HEK293 (cell line): ENCODE measurements at regions not wholly inside any gene's neighbourhood (a gene's known extent, or its start where the extent isn't known, plus 50 kb on each side); places are given as distances from the start of the nearest gene placed in this dataset.

Experiments
- CTCF ChIA-PET: fragments of 350-600 bp; formaldehyde crosslinking; extraction: SDS; loops from one replicate; lab custom pipeline; 2021; ENCODE audit warnings: antibody characterized with exemption; lab: Yijun Ruan, JAX
- POLR2A ChIA-PET: fragments of 300-600 bp; formaldehyde crosslinking; extraction: SDS; loops from one replicate; lab custom pipeline; 2020; ENCODE audit warnings: antibody characterized with exemption, inconsistent platforms; lab: Yijun Ruan, JAX
- H3K27ac ChIP-seq: fragments of 200-500 bp; sonication (Bioruptor generic); 2 replicates; pipeline ENCODE4 v1.5.1; 2014; ENCODE audit warnings: low read depth, low read length, control low read depth, inconsistent platforms; ENCODE audit errors: extremely low read depth
- H3K36me3 ChIP-seq, 2 experiments: fragments of 200-500 bp in 1 of 2; sonication (Bioruptor generic) in 1 of 2; 1 replicate in 1 of 2; 2 replicates in 1 of 2; pipeline ENCODE4 v1.5.1; 2014 to 2017; ENCODE audit warnings: inconsistent platforms in 2 of 2, low read length in 2 of 2; ENCODE audit not compliant: control insufficient read depth in 2 of 2, insufficient read depth in 1 of 2
- H3K4me1 ChIP-seq: fragments of 200-500 bp; sonication (Bioruptor generic); 2 replicates; pipeline ENCODE4 v1.5.1; 2014; ENCODE audit warnings: mild to moderate bottlenecking, low read length, inconsistent platforms; ENCODE audit not compliant: control insufficient read depth, insufficient read depth
- H3K4me3 ChIP-seq: 2 replicates; pipeline ENCODE4 v1.5.1; 2011; ENCODE audit warnings: low read depth, mild to moderate bottlenecking, control low read depth, low read length, moderate library complexity
- H3K9me3 ChIP-seq: fragments of 200-500 bp; sonication (Bioruptor generic); 2 replicates; pipeline ENCODE4 v1.5.1; 2014; ENCODE audit warnings: low read depth, low read length, inconsistent platforms; ENCODE audit not compliant: control insufficient read depth, insufficient read depth
- BCL11B ChIP-seq: fragments of 450-650 bp; formaldehyde crosslinking; IDR thresholded peaks from 2 replicates; pipeline ENCODE4 v1.5.1; 2016; ENCODE audit warnings: low read depth, missing biosample characterization, missing genetic modification characterization
- GLIS2 ChIP-seq: fragments of 450-650 bp; formaldehyde crosslinking; IDR thresholded peaks from 2 replicates; pipeline ENCODE4 v1.5.1; 2016; ENCODE audit warnings: missing biosample characterization, missing genetic modification characterization
- MEIS1 ChIP-seq: sonication (generic); formaldehyde crosslinking; IDR thresholded peaks from 2 replicates; pipeline ENCODE4 v1.8.1; 2022; ENCODE audit warnings: missing genetic modification reagents, mild to moderate bottlenecking, borderline replicate concordance
- SALL2 ChIP-seq: fragments of 450-650 bp; formaldehyde crosslinking; IDR thresholded peaks from 2 replicates; pipeline ENCODE4 v1.5.0; 2017; ENCODE audit warnings: missing biosample characterization, mild to moderate bottlenecking, missing genetic modification characterization, borderline replicate concordance
- TRIM28 ChIP-seq: IDR thresholded peaks from 2 replicates; pipeline ENCODE4 v1.6.1; 2011; ENCODE audit warnings: low read length, control low read depth, borderline replicate concordance
- ZBTB7A ChIP-seq: fragments of 450-650 bp; formaldehyde crosslinking; IDR thresholded peaks from 2 replicates; pipeline ENCODE4 v1.5.1; 2016; ENCODE audit warnings: low read depth, missing biosample characterization, missing genetic modification characterization
- ZEB2 ChIP-seq: fragments of 450-650 bp; formaldehyde crosslinking; IDR thresholded peaks from 2 replicates; pipeline ENCODE4 v1.5.1; 2016; ENCODE audit warnings: missing biosample characterization, missing genetic modification characterization
- ZFP37 ChIP-seq: fragments of 450-650 bp; formaldehyde crosslinking; IDR thresholded peaks from 2 replicates; pipeline ENCODE4 v1.5.1; 2016; ENCODE audit warnings: missing biosample characterization, missing genetic modification characterization
- ZNF174 ChIP-seq: fragments of 450-650 bp; formaldehyde crosslinking; IDR thresholded peaks from 2 replicates; pipeline ENCODE4 v1.5.0; 2017; ENCODE audit warnings: missing biosample characterization, mild to moderate bottlenecking, missing genetic modification characterization
- ZNF24 ChIP-seq: fragments of 450-650 bp; formaldehyde crosslinking; IDR thresholded peaks from 2 replicates; pipeline ENCODE4 v1.5.1; 2016; ENCODE audit warnings: missing biosample characterization, missing genetic modification characterization
- ZNF248 ChIP-seq: fragments of 450-650 bp; formaldehyde crosslinking; IDR thresholded peaks from 2 replicates; pipeline ENCODE4 v1.5.1; 2017; ENCODE audit warnings: missing biosample characterization, missing genetic modification characterization
- ZNF311 ChIP-seq: fragments of 450-650 bp; formaldehyde crosslinking; IDR thresholded peaks from 2 replicates; pipeline ENCODE4 v1.5.1; 2017; ENCODE audit warnings: missing biosample characterization, missing genetic modification characterization, borderline replicate concordance
- ZNF354C ChIP-seq: fragments of 450-650 bp; formaldehyde crosslinking; IDR thresholded peaks from 2 replicates; pipeline ENCODE4 v1.5.1; 2016; ENCODE audit warnings: missing biosample characterization, missing genetic modification characterization, low read depth, borderline replicate concordance
- ZNF37A ChIP-seq: fragments of 450-650 bp; IDR thresholded peaks from 2 replicates; pipeline ENCODE4 v1.5.1; 2018; ENCODE audit warnings: missing biosample characterization, missing genetic modification characterization
- ZNF514 ChIP-seq: fragments of 450-650 bp; formaldehyde crosslinking; IDR thresholded peaks from 2 replicates; pipeline ENCODE4 v1.5.1; 2016; ENCODE audit warnings: missing biosample characterization, missing genetic modification characterization
- ZNF521 ChIP-seq: fragments of 450-650 bp; formaldehyde crosslinking; IDR thresholded peaks from 2 replicates; pipeline ENCODE4 v1.5.1; 2017; ENCODE audit warnings: missing biosample characterization, mild to moderate bottlenecking, missing genetic modification characterization
- ZNF555 ChIP-seq: fragments of 450-650 bp; formaldehyde crosslinking; conservative IDR thresholded peaks from 2 replicates; pipeline ENCODE4 v1.5.1; 2017; ENCODE audit warnings: missing biosample characterization, mild to moderate bottlenecking, missing genetic modification characterization, inconsistent platforms
- ZNF560 ChIP-seq: fragments of 450-650 bp; formaldehyde crosslinking; IDR thresholded peaks from 2 replicates; pipeline ENCODE4 v1.5.1; 2017; ENCODE audit warnings: missing biosample characterization, missing genetic modification characterization, borderline replicate concordance
- ZNF600 ChIP-seq: fragments of 450-650 bp; formaldehyde crosslinking; IDR thresholded peaks from 2 replicates; pipeline ENCODE4 v1.5.1; 2016; ENCODE audit warnings: missing biosample characterization, missing genetic modification characterization
- ZNF654 ChIP-seq: fragments of 450-650 bp; formaldehyde crosslinking; IDR thresholded peaks from 2 replicates; pipeline ENCODE4 v1.5.1; 2016; ENCODE audit warnings: low read depth, missing biosample characterization, missing genetic modification characterization
- ZSCAN23 ChIP-seq: fragments of 450-650 bp; formaldehyde crosslinking; IDR thresholded peaks from 2 replicates; pipeline ENCODE4 v1.5.1; 2016; ENCODE audit warnings: missing biosample characterization, missing genetic modification characterization
- ZXDB ChIP-seq: fragments of 450-650 bp; formaldehyde crosslinking; IDR thresholded peaks from 2 replicates; pipeline ENCODE4 v1.5.1; 2016; ENCODE audit warnings: missing biosample characterization, missing genetic modification characterization
- TF ChIP-seq, protein P1 (sequence below): fragments of 450-650 bp; formaldehyde crosslinking; IDR thresholded peaks from 2 replicates; pipeline ENCODE4 v1.5.1; 2016; ENCODE audit warnings: missing biosample characterization, missing genetic modification characterization
- TF ChIP-seq, protein P2 (sequence below): fragments of 450-650 bp; formaldehyde crosslinking; IDR thresholded peaks from 2 replicates; pipeline ENCODE4 v1.5.1; 2016; ENCODE audit warnings: missing biosample characterization, missing genetic modification characterization
- TF ChIP-seq, protein P3 (sequence below): fragments of 450-650 bp; formaldehyde crosslinking; IDR thresholded peaks from 2 replicates; pipeline ENCODE4 v1.5.1; 2017; ENCODE audit warnings: missing biosample characterization, missing genetic modification characterization
- TF ChIP-seq, protein P4 (sequence below): fragments of 450-650 bp; formaldehyde crosslinking; IDR thresholded peaks from 2 replicates; pipeline ENCODE4 v1.5.1; 2016; ENCODE audit warnings: missing biosample characterization, missing genetic modification characterization
- TF ChIP-seq, protein P5 (sequence below): fragments of 450-650 bp; formaldehyde crosslinking; IDR thresholded peaks from 2 replicates; pipeline ENCODE4 v1.5.1; 2017; ENCODE audit warnings: missing biosample characterization, missing genetic modification characterization

DNA sequence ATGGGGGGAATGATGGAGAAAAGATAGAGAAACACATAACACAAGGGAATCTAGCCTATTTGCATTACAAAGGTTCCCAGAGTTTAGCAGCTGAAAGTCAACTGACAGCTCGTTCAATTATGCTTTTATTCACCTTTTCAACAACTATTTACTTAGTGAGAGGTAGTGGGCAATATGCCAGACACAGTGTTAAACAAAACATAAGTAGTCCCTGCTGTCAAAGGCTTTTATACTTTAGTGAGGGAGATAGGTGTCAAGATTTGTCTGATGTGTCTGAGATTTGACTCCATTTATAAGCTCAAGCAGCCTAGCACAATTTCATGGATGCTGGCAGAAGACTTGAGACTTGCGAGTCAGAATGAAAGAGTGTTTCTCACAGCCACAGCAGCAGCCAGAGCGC, 549.0 kb upstream of the VSTM2A start:
- Histone ChIP-seq H3K36me3 (no peaks in the 10 kb centered on the region), H3K4me3 (no peak overlapping the region), H3K9me3 (no peaks in the 10 kb centered on the region)
- ChIA-PET POLR2A (no interaction called here), CTCF (no interaction called here)
- TF ChIP-seq SALL2 (no peak), ZNF248 (tag by site-specific recombination) (no peak), ZNF514 (tag by site-specific recombination) (no peak), BCL11B (no peak), ZNF600 (tag by site-specific recombination) (no peak), ZNF37A (tag by site-specific recombination) (no peak), ZEB2 (no peak), TRIM28 (no peak), ZNF174 (tag by site-specific recombination) (no peak), GLIS2 (tag by site-specific recombination) (no peak), ZNF354C (tag by site-specific recombination) (no peak)
- TF ChIP-seq, protein P1, sequence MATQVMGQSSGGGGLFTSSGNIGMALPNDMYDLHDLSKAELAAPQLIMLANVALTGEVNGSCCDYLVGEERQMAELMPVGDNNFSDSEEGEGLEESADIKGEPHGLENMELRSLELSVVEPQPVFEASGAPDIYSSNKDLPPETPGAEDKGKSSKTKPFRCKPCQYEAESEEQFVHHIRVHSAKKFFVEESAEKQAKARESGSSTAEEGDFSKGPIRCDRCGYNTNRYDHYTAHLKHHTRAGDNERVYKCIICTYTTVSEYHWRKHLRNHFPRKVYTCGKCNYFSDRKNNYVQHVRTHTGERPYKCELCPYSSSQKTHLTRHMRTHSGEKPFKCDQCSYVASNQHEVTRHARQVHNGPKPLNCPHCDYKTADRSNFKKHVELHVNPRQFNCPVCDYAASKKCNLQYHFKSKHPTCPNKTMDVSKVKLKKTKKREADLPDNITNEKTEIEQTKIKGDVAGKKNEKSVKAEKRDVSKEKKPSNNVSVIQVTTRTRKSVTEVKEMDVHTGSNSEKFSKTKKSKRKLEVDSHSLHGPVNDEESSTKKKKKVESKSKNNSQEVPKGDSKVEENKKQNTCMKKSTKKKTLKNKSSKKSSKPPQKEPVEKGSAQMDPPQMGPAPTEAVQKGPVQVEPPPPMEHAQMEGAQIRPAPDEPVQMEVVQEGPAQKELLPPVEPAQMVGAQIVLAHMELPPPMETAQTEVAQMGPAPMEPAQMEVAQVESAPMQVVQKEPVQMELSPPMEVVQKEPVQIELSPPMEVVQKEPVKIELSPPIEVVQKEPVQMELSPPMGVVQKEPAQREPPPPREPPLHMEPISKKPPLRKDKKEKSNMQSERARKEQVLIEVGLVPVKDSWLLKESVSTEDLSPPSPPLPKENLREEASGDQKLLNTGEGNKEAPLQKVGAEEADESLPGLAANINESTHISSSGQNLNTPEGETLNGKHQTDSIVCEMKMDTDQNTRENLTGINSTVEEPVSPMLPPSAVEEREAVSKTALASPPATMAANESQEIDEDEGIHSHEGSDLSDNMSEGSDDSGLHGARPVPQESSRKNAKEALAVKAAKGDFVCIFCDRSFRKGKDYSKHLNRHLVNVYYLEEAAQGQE (tag by site-specific recombination) = no peak
- TF ChIP-seq, protein P2, sequence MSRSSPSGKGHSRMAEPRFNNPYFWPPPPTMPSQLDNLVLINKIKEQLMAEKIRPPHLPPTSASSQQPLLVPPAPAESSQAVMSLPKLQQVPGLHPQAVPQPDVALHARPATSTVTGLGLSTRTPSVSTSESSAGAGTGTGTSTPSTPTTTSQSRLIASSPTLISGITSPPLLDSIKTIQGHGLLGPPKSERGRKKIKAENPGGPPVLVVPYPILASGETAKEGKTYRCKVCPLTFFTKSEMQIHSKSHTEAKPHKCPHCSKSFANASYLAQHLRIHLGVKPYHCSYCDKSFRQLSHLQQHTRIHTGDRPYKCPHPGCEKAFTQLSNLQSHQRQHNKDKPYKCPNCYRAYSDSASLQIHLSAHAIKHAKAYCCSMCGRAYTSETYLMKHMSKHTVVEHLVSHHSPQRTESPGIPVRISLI = no peak
- TF ChIP-seq, protein P3, sequence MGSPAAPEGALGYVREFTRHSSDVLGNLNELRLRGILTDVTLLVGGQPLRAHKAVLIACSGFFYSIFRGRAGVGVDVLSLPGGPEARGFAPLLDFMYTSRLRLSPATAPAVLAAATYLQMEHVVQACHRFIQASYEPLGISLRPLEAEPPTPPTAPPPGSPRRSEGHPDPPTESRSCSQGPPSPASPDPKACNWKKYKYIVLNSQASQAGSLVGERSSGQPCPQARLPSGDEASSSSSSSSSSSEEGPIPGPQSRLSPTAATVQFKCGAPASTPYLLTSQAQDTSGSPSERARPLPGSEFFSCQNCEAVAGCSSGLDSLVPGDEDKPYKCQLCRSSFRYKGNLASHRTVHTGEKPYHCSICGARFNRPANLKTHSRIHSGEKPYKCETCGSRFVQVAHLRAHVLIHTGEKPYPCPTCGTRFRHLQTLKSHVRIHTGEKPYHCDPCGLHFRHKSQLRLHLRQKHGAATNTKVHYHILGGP = no peak
- TF ChIP-seq, all 188 proteins: peak for 0
- no peaks in the 10 kb centered on the region for H3K4me1 ChIP-seq
- H3K27ac ChIP-seq = no peak overlapping the region

DNA sequence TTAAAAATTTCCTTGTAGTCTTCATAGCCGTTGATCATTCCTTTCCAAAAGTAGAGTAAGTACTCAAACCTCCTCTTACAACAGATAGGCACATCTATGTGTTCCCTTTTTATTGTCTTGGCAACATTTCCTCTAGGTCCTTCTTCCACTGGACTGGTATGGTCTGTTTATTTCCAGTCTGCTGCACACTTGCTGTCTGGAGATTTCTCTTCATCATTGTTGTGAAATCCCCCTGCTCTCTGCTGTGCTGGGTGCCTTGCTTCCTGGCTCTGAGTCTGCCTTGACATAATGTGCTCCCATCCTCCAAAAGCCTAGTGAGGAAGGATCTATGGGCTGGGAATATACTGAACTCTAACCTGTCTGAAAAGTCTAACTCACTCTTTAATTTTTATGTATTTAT, 545.3 kb upstream of the VSTM2A start:
- POLR2A ChIA-PET = no interaction called here
- CTCF ChIA-PET = no interaction called here
- no peak overlapping the region for H3K4me3 ChIP-seq
- TF ChIP-seq ZFP37 (tag by site-specific recombination) (no peak), ZNF555 (tag by site-specific recombination) (no peak), ZNF24 (tag by site-specific recombination) (no peak), ZNF311 (tag by site-specific recombination) (no peak), ZNF654 (tag by site-specific recombination) (no peak), ZBTB7A (tag by site-specific recombination) (no peak), MEIS1 (CRISPR knock-in tag) (no peak), ZSCAN23 (tag by site-specific recombination) (no peak), ZNF521 (tag by site-specific recombination) (no peak), ZNF560 (no peak), ZXDB (no peak)
- TF ChIP-seq, protein P4, sequence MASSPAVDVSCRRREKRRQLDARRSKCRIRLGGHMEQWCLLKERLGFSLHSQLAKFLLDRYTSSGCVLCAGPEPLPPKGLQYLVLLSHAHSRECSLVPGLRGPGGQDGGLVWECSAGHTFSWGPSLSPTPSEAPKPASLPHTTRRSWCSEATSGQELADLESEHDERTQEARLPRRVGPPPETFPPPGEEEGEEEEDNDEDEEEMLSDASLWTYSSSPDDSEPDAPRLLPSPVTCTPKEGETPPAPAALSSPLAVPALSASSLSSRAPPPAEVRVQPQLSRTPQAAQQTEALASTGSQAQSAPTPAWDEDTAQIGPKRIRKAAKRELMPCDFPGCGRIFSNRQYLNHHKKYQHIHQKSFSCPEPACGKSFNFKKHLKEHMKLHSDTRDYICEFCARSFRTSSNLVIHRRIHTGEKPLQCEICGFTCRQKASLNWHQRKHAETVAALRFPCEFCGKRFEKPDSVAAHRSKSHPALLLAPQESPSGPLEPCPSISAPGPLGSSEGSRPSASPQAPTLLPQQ (tag by site-specific recombination) = no peak
- TF ChIP-seq, protein P5, sequence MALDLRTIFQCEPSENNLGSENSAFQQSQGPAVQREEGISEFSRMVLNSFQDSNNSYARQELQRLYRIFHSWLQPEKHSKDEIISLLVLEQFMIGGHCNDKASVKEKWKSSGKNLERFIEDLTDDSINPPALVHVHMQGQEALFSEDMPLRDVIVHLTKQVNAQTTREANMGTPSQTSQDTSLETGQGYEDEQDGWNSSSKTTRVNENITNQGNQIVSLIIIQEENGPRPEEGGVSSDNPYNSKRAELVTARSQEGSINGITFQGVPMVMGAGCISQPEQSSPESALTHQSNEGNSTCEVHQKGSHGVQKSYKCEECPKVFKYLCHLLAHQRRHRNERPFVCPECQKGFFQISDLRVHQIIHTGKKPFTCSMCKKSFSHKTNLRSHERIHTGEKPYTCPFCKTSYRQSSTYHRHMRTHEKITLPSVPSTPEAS (tag by site-specific recombination) = no peak

More for the DNA sequence above, 545.3 kb upstream of the VSTM2A start:
- H3K9me3 ChIP-seq = no peaks in the 10 kb centered on the region
- no peaks in the 10 kb centered on the region for H3K36me3 ChIP-seq
- no peak overlapping the region for H3K27ac ChIP-seq
- H3K4me1 ChIP-seq = no peaks in the 10 kb centered on the region
